Activated CD8-positive, alpha-beta T cell treated with anti-CD3 and anti-CD28 coated beads for 36 hours (primary cell): ENCODE measurements at regions not wholly inside any gene's neighbourhood (a gene's known extent, or its start where the extent isn't known, plus 50 kb on each side); places are given as distances from the start of the nearest gene placed in this dataset.
"Not testable (repeated sequence)": the region's sequence is repeated elsewhere in the genome, so short reads cannot be mapped to it uniquely, and the experiment has no call there.

Experiments used
- ATAC-seq: fragments of 200-7000 bp; cut with Tn5 transposase; one replicate; pipeline ENCODE4 v1.10.0; 2021; ENCODE audit warnings: mild to moderate bottlenecking, moderate library complexity
- CTCF ChIA-PET: fragments of 350-600 bp; sonication (Branson Sonifier 250); formaldehyde crosslinking; loops from one replicate; lab custom pipeline; 2021; ENCODE audit warnings: antibody characterized with exemption; lab: Charles Lee
- POLR2A ChIA-PET: fragments of 350-600 bp; sonication (Branson Sonifier 250); formaldehyde crosslinking; loops from one replicate; lab custom pipeline; 2021; ENCODE audit warnings: antibody characterized with exemption; lab: Charles Lee
- DNase-seq: peaks from one replicate; pipeline ENCODE4 v3.0.0-alpha.2; 2020
- H3K27ac Mint-ChIP-seq: one replicate; pipeline ENCODE4 v1.8.0; 2021; ENCODE audit warnings: mild to moderate bottlenecking, mixed read lengths
- H3K27me3 Mint-ChIP-seq: one replicate; pipeline ENCODE4 v1.8.0; 2021; ENCODE audit warnings: mixed read lengths
- H3K36me3 Mint-ChIP-seq: one replicate; pipeline ENCODE4 v1.8.0; 2021; ENCODE audit warnings: low read depth, mixed read lengths
- H3K4me1 Mint-ChIP-seq: one replicate; pipeline ENCODE4 v1.8.0; 2021; ENCODE audit warnings: low read depth, mixed read lengths
- H3K4me3 Mint-ChIP-seq: one replicate; pipeline ENCODE4 v1.8.0; 2021; ENCODE audit warnings: mild to moderate bottlenecking, moderate library complexity, mixed read lengths
- H3K9me3 Mint-ChIP-seq: one replicate; pipeline ENCODE4 v1.8.0; 2021; ENCODE audit warnings: mixed read lengths
- intact Hi-C: fragments of 100-400 bp; cut with micrococcal nuclease; formaldehyde crosslinking; loops from one replicate; pipeline ENCODE4 v1.10.0; 2022
- TF ChIP-seq, protein P1 (sequence below): fragments of 200-600 bp; IDR thresholded peaks from one replicate; pipeline ENCODE4 v1.8.0; 2022; ENCODE audit warnings: antibody characterized with exemption, mild to moderate bottlenecking

DNA sequence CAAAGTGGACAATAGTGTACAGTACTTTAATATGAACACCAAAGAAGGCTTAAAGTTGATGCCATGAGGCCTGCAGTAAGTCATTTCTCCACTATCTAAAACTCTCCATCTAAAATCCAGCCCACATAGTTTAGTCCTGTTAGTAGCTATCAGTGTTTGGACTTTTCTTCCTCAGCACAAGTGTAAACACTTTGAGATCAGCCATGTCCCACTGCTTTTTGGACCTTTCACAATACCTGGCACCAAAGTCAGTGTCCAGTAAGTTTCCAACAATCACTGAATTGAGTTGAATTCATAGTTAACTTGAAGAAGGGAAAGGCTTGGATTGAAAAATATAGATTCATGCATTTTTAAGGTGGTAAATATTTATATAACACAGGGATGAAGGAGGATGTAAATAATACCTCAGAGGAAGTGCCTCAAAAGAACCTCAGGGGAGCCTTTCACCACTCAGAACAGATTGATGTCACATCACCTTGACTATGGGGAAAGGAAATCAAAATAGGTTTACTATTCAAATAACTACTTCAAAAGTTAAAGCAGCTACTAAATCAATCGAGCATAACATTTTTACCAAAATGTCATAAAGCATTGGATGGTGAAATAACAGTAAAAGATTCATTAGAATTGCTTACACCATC, 76.7 kb downstream of the FTHL17 start:
- DNase-seq (no peak), ATAC-seq (no peak)
- TF ChIP-seq, protein P1, sequence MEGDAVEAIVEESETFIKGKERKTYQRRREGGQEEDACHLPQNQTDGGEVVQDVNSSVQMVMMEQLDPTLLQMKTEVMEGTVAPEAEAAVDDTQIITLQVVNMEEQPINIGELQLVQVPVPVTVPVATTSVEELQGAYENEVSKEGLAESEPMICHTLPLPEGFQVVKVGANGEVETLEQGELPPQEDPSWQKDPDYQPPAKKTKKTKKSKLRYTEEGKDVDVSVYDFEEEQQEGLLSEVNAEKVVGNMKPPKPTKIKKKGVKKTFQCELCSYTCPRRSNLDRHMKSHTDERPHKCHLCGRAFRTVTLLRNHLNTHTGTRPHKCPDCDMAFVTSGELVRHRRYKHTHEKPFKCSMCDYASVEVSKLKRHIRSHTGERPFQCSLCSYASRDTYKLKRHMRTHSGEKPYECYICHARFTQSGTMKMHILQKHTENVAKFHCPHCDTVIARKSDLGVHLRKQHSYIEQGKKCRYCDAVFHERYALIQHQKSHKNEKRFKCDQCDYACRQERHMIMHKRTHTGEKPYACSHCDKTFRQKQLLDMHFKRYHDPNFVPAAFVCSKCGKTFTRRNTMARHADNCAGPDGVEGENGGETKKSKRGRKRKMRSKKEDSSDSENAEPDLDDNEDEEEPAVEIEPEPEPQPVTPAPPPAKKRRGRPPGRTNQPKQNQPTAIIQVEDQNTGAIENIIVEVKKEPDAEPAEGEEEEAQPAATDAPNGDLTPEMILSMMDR: no peak
- ChIA-PET CTCF (no interaction called here), POLR2A (no interaction called here)
- Mint-ChIP-seq H3K27ac (no peak overlapping the region), H3K4me3 (no peak overlapping the region), H3K36me3 (no peaks in the 10 kb centered on the region), H3K4me1 (no peaks in the 10 kb centered on the region), H3K9me3 (no peaks in the 10 kb centered on the region), H3K27me3 (peaks cover 5% of the 10 kb centered on the region)
- intact Hi-C loops: no loop called here

DNA sequence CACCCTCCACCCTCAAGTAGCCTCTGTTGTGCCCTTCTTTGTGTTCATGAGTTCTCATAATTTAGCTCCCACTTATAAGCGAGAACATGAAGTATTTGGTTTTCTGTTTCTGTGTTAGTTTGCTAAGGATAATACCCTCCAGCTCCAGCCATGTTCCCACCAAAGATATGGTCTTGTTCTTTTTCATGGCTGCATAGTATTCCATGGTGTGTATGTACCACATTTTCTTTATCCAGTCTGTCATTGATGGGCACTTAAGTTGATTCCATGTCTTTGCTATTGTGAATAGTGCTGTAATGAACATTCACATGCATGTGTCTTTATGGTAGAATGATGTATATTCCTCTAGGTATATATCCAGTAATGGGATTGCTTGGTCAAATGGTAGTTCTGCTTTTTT, 77.8 kb downstream of the FTHL17 start:
- H3K27me3 Mint-ChIP-seq, ATAC-seq, POLR2A ChIA-PET, intact Hi-C loops, CTCF ChIA-PET, H3K27ac Mint-ChIP-seq, DNase-seq, H3K4me1 Mint-ChIP-seq, H3K36me3 Mint-ChIP-seq, H3K9me3 Mint-ChIP-seq, H3K4me3 Mint-ChIP-seq: not testable (repeated sequence)

DNA sequence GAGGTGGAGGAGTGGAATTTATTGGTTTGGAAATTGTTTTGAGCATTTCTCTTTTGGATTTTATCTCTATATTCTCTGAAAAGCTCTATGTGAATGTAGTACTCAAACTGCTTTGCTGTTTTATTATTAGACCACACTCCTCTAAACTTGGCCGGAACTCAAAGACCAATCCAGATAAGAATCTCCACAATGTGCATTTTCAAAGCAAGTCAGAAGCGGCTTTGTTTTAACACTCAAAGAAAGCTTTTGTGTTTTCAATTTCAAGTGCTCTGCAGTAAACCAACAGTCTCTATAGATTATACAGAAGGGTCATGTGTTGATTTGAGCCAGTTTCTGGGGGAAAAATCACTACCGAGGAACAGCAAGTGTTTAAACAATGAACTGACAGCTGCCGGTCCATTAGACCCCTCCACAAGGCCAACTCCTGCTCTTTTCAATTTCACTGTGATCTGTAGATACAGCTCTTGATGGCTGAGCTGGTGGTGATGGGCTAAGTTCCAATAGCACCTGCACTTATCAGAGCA, 79.4 kb downstream of the FTHL17 start:
- CTCF ChIA-PET: interaction anchor here (0.7 kb wide), 1 partner anchor 136 kb away, joined by 3 read pairs; no protein-coding TSS in a partner anchor
- H3K27me3 Mint-ChIP-seq: peaks cover 5% of the 10 kb centered on the region
- intact Hi-C loops: no loop called here

DNA sequence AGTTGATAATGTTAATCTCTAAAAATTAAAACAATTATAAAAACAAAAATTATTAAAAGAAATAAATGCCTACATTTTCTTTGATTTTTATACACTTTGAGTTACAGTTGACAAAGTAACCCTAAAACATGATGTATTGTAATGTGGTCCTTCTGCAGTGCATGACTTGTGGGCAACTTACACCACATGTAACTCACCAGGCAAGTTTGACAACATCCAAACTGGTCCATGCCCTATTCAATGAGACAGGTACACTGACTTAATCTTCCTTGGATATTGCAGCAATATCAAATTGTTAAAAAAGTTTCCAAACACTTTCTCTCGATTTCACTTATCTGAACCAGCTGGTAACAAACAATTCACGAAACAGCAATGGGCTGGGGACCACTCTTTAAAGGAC, 81.5 kb downstream of the FTHL17 start:
- Mint-ChIP-seq H3K4me3 (no peak overlapping the region), H3K27ac (no peak overlapping the region), H3K27me3 (peaks cover 5% of the 10 kb centered on the region), H3K4me1 (no peaks in the 10 kb centered on the region), H3K9me3 (no peaks in the 10 kb centered on the region), H3K36me3 (no peaks in the 10 kb centered on the region)
- ChIA-PET CTCF (no interaction called here), POLR2A (no interaction called here)
- ATAC-seq: no peak
- TF ChIP-seq, protein P1: no peak
- DNase-seq: no peak
- intact Hi-C loops: no loop called here

More for the DNA sequence above, 79.4 kb downstream of the FTHL17 start:
- Mint-ChIP-seq H3K4me3 (no peak overlapping the region), H3K4me1 (no peaks in the 10 kb centered on the region), H3K36me3 (no peaks in the 10 kb centered on the region), H3K9me3 (no peaks in the 10 kb centered on the region), H3K27ac (no peak overlapping the region)
- ATAC-seq (no peak), DNase-seq (no peak)
- POLR2A ChIA-PET: no interaction called here
- TF ChIP-seq, protein P1: no peak

DNA sequence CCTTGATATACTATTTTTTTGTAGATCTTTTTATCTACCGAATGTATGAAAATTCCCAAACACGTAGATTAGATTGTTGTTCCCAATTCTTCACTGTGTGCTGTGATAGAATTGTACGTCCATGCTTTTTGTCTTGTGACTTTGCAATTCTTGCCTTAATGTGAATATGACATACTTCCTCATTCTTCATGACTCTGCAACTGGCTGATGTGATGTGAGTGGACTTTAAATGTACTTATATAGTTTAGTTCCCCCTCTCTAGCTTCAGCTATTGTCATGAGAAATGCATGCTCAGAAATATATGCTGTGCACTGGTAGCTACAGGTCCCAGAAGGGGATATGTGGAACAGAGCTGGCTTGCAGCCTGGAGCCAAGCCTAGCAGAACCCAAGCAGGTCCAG, 89.4 kb downstream of the FTHL17 start:
- ChIA-PET CTCF (no interaction called here), POLR2A (no interaction called here)
- peaks cover 1% of the 10 kb centered on the region for H3K27me3 Mint-ChIP-seq
- no peaks in the 10 kb centered on the region for H3K36me3 Mint-ChIP-seq
- peaks cover 4% of the 10 kb centered on the region for H3K4me1 Mint-ChIP-seq
- TF ChIP-seq, protein P1: no peak
- no peak for DNase-seq
- H3K27ac Mint-ChIP-seq: no peak overlapping the region
- intact Hi-C loops: no loop called here
- ATAC-seq: no peak
- no peaks in the 10 kb centered on the region for H3K9me3 Mint-ChIP-seq
- H3K4me3 Mint-ChIP-seq: no peak overlapping the region
